GM12878 (cell line): ENCODE measurements at regions not wholly inside any gene's neighbourhood (a gene's known extent, or its start where the extent isn't known, plus 50 kb on each side); places are given as distances from the start of the nearest gene placed in this dataset.

ENCODE experiments used
- ATAC-seq: fragments of 200-7000 bp; cut with Tn5 transposase; 3 replicates; pipeline ENCODE4 v1.9.1; 2020; ENCODE audit warnings: mild to moderate bottlenecking, moderate library complexity
- BruUV-seq: library from RNA; stranded (reverse); fragments of 400-500 nt; replicated peaks from 2 replicates; lab custom pipeline; 2021; lab: Mats Ljungman, UMichigan
- CTCF ChIA-PET: fragments of 300-600 bp; sonication (Branson Sonifier 250); formaldehyde crosslinking; extraction: SDS; loops from one replicate; lab custom pipeline; 2021; ENCODE audit warnings: inconsistent platforms; lab: Yijun Ruan, JAX
- POLR2A ChIA-PET: fragments of 350-600 bp; formaldehyde crosslinking; extraction: SDS; loops from one replicate; lab custom pipeline; 2021; ENCODE audit warnings: inconsistent platforms; lab: Charles Lee
- RAD21 ChIA-PET: fragments of 300-600 bp; sonication (Branson Sonifier 250); formaldehyde crosslinking; loops from one replicate; lab custom pipeline; 2023; ENCODE audit warnings: antibody characterized with exemption; ENCODE audit not compliant: unreplicated experiment; lab: Charles Lee
- SMC1A ChIA-PET: fragments of 300-600 bp; sonication (Branson Sonifier 250); formaldehyde crosslinking; loops from one replicate; lab custom pipeline; 2023; ENCODE audit not compliant: unreplicated experiment, uncharacterized antibody; lab: Charles Lee
- DNase-seq: peaks from one replicate; pipeline ENCODE4 v3.0.0-alpha.2; 2011; ENCODE audit warnings: low read depth, low spot score
- FAIRE-seq: peaks from 3 replicates; lab custom pipeline; 2011; peaks lifted over from hg19 to GRCh38; lab: Jason Lieb, UNC
- H2AFZ ChIP-seq: 2 replicates; pipeline ENCODE4 v1.6.0; 2011; ENCODE audit warnings: low read depth, low read length, control low read depth; ENCODE audit not compliant: control insufficient read depth
- H3K27ac ChIP-seq: 2 replicates; pipeline ENCODE4 v1.5.1; 2011; ENCODE audit warnings: control low read depth; ENCODE audit not compliant: control insufficient read depth, insufficient read depth
- H3K27me3 ChIP-seq, 2 experiments: replicated peaks in 1 of 2; 2 replicates each; pipeline versions ENCODE4 v1.6.0 to v1.6.1; 2011; ENCODE audit warnings: low read length in 1 of 2; ENCODE audit not compliant: control insufficient read depth in 2 of 2, insufficient read depth in 2 of 2
- H3K36me3 ChIP-seq, 2 experiments: 2 replicates each; pipeline ENCODE4 v1.5.1; 2011; ENCODE audit warnings: low read length in 1 of 2; ENCODE audit not compliant: control insufficient read depth in 2 of 2, insufficient read depth in 2 of 2
- H3K4me1 ChIP-seq: 2 replicates; pipeline ENCODE4 v1.6.1; 2011; ENCODE audit warnings: mild to moderate bottlenecking, low read length, moderate library complexity, mixed read lengths; ENCODE audit not compliant: control insufficient read depth, insufficient read depth
- H3K4me2 ChIP-seq: 2 replicates; pipeline ENCODE4 v1.6.0; 2011; ENCODE audit warnings: control low read depth; ENCODE audit not compliant: control insufficient read depth, insufficient read depth
- H3K4me3 ChIP-seq: fragments of 200-600 bp; sonication (generic); 2 replicates; pipeline ENCODE4 v1.5.1; 2016
- H3K79me2 ChIP-seq: 2 replicates; pipeline ENCODE4 v1.6.0; 2011; ENCODE audit warnings: low read length; ENCODE audit not compliant: control insufficient read depth, insufficient read depth
- H3K9ac ChIP-seq: 2 replicates; pipeline ENCODE4 v1.8.0; 2011; ENCODE audit warnings: low read length, control low read depth, mixed read lengths; ENCODE audit not compliant: control insufficient read depth, insufficient read depth
- H3K9me3 ChIP-seq: replicated peaks from 3 replicates; pipeline ENCODE4 v1.5.1; 2011; ENCODE audit warnings: mild to moderate bottlenecking, low read length; ENCODE audit not compliant: control insufficient read depth, insufficient read depth
- H4K20me1 ChIP-seq: 2 replicates; pipeline ENCODE4 v1.6.0; 2011; ENCODE audit not compliant: control insufficient read depth, insufficient read depth
- ASH2L ChIP-seq: fragments of 300-600, 200-600 bp; sonication (generic); IDR thresholded peaks from 2 replicates; pipeline ENCODE4 v1.6.1; 2017; ENCODE audit warnings: low read depth, mild to moderate bottlenecking, borderline replicate concordance
- BCL11A ChIP-seq: IDR thresholded peaks from 2 replicates; pipeline ENCODE4 v1.6.1; 2011; ENCODE audit warnings: low read depth, low read length
- BHLHE40 ChIP-seq, 2 experiments: fragments of 450-650 bp in 1 of 2; IDR thresholded peaks; 2 replicates each; pipeline ENCODE4 v1.6.1; 2011 to 2017; ENCODE audit warnings: low read depth in 2 of 2, borderline replicate concordance in 1 of 2, improper control_type of control experiment in 1 of 2, low read length in 1 of 2, mild to moderate bottlenecking in 1 of 2
- CREB1 ChIP-seq: IDR thresholded peaks from 2 replicates; pipeline ENCODE4 v1.6.1; 2012; ENCODE audit warnings: low read depth, mild to moderate bottlenecking, inconsistent platforms
- ELK1 ChIP-seq: IDR thresholded peaks from 2 replicates; pipeline ENCODE4 v1.6.1; 2012; ENCODE audit warnings: low read depth, low read length, improper control_type of control experiment
- IKZF1 ChIP-seq: fragments of 450-650 bp; conservative IDR thresholded peaks from 2 replicates; pipeline ENCODE4 v1.6.1; 2017; ENCODE audit warnings: antibody characterized with exemption, mild to moderate bottlenecking
- NBN ChIP-seq: fragments of 450-650 bp; IDR thresholded peaks from 2 replicates; pipeline ENCODE4 v1.6.1; 2016
- NFYA ChIP-seq: IDR thresholded peaks from 2 replicates; pipeline ENCODE4 v1.6.1; 2011; ENCODE audit warnings: low read depth, mild to moderate bottlenecking, low read length, improper control_type of control experiment, borderline replicate concordance
- NRF1 ChIP-seq: conservative IDR thresholded peaks from 2 replicates; pipeline ENCODE4 v1.6.1; 2011; ENCODE audit warnings: mild to moderate bottlenecking, low read depth, low read length, improper control_type of control experiment
- RAD21 ChIP-seq: IDR thresholded peaks from 2 replicates; pipeline ENCODE4 v1.6.1; 2011; ENCODE audit warnings: mild to moderate bottlenecking, low read depth, low read length, moderate library complexity; ENCODE audit not compliant: insufficient read depth
- RFX5 ChIP-seq: IDR thresholded peaks from 2 replicates; pipeline ENCODE4 v1.6.1; 2011; ENCODE audit warnings: low read depth, low read length, improper control_type of control experiment
- SMAD5 ChIP-seq: IDR thresholded peaks from 2 replicates; pipeline ENCODE4 v1.6.1; 2016; ENCODE audit warnings: antibody characterized with exemption, low read depth
- SMARCA5 ChIP-seq: fragments of 450-650 bp; IDR thresholded peaks from 2 replicates; pipeline ENCODE4 v1.6.1; 2017; ENCODE audit warnings: mild to moderate bottlenecking
- SMC3 ChIP-seq: IDR thresholded peaks from 2 replicates; pipeline ENCODE4 v1.6.1; 2011; ENCODE audit warnings: low read length, improper control_type of control experiment, borderline replicate concordance
- SRF ChIP-seq, 2 experiments: IDR thresholded peaks; 2 replicates each; pipeline ENCODE4 v1.6.1; 2011; ENCODE audit warnings: low read depth in 2 of 2, low read length in 2 of 2, mild to moderate bottlenecking in 1 of 2, moderate library complexity in 1 of 2
- TCF3 ChIP-seq: IDR thresholded peaks from 2 replicates; pipeline ENCODE4 v1.6.1; 2012; ENCODE audit warnings: low read depth, mild to moderate bottlenecking, low read length, borderline replicate concordance; ENCODE audit not compliant: insufficient read depth
- YBX1 ChIP-seq: fragments of 450-650 bp; IDR thresholded peaks from 2 replicates; pipeline ENCODE4 v1.6.1; 2016; ENCODE audit warnings: antibody characterized with exemption
- ZBTB40 ChIP-seq: fragments of 450-650 bp; IDR thresholded peaks from 2 replicates; pipeline ENCODE4 v1.6.1; 2016; ENCODE audit warnings: mild to moderate bottlenecking, moderate library complexity, borderline replicate concordance
- ZNF384 ChIP-seq: IDR thresholded peaks from 2 replicates; pipeline ENCODE4 v1.6.1; 2012; ENCODE audit warnings: low read depth, mild to moderate bottlenecking, low read length, improper control_type of control experiment, borderline replicate concordance
- WGBS: methylation state at CpG from one replicate; pipeline ENCODE4 v1.1.6; 2016; ENCODE audit warnings: low lambda C conversion rate; ENCODE audit not compliant: insufficient replicate concordance, insufficient coverage; ENCODE audit errors: missing lambda C conversion rate; 5-methylcytosine and 5-hydroxymethylcytosine counted together
- in situ Hi-C: fragments of 300-500 bp; cut with MboI; formaldehyde crosslinking; loops from 9 replicates; pipeline ENCODE4 v1.14.3; 2018; ENCODE audit warnings: mixed read lengths
- intact Hi-C: fragments of 100-400 bp; cut with micrococcal nuclease; formaldehyde crosslinking; loops from one replicate; pipeline ENCODE4 v1.14.2; 2022; ENCODE audit not compliant: unreplicated experiment

GRCh38 chr16:54366943-54367342 lies 80.4 kb upstream of the IRX3 start (continued):
- TF ChIP-seq BCL11A, result no peak
- no peak for TF ChIP-seq SMAD5
- TF ChIP-seq SRF (IDR thresholded peaks at IDR 0.05; ENCODE audit: low read depth in 2 of 2, low read length in 2 of 2), result no peak
- no peak for TF ChIP-seq SMC3

- Histone ChIP-seq H3K36me3 (no peaks in the 10 kb centered on the region), H2AFZ (no peak overlapping the region), H3K9me3 (no peaks in the 10 kb centered on the region), H4K20me1 (no peaks in the 10 kb centered on the region), H3K27me3 (peaks cover 0 to 3% of the 10 kb centered on the region in 2 experiments; a peak in 1 of 4 replicates), H3K4me2 (no peak overlapping the region), H3K4me3 (no peak overlapping the region), H3K9ac (no peak overlapping the region), H3K79me2 (no peaks in the 10 kb centered on the region), H3K4me1 (no peaks in the 10 kb centered on the region), H3K27ac (no peak overlapping the region)
- ChIA-PET RAD21 (no interaction called here), POLR2A (no interaction called here), CTCF (no interaction called here), SMC1A (no interaction called here)
- DNase-seq (no peak), ATAC-seq (no peak), FAIRE-seq (no peak)
- WGBS, result 37% methylated on average over 10 of the region's 10 CpGs
- in situ Hi-C loops, result no loop called here
- TF ChIP-seq ASH2L (no peak), YBX1 (no peak), NBN (no peak), RFX5 (no peak), SMC3 (no peak), TCF3 (no peak), RAD21 (no peak), BHLHE40 (IDR thresholded peaks at IDR 0.05; ENCODE audit: borderline replicate concordance in 1 of 2, low read depth in 2 of 2, low read length in 1 of 2) (no peak), ELK1 (no peak), IKZF1 (no peak), SMARCA5 (no peak), ZBTB40 (no peak), CREB1 (no peak), ZNF384 (no peak), NRF1 (no peak), NFYA (no peak)
- intact Hi-C loops, result no loop called here
- BruUV-seq, result no TSS peak
Observed at GRCh38 chr16:54365990-54366634, 79.5 kb upstream of the IRX3 start.
